Calu3 (cell line): ENCODE measurements at regions not wholly inside any gene's neighbourhood (a gene's known extent, or its start where the extent isn't known, plus 50 kb on each side); places are given as distances from the start of the nearest gene placed in this dataset.
A peak's percentile ranks its signal among the peaks of the same experiment; 100 is the strongest.

Experiments used
- BruUV-seq: library from RNA; stranded (reverse); fragments of 400-500 nt; replicated peaks from 2 replicates; lab custom pipeline; 2021; lab: Mats Ljungman, UMichigan
- CTCF ChIA-PET: fragments of 300-600 bp; sonication (Branson Sonifier 250); formaldehyde crosslinking; loops from one replicate; lab custom pipeline; 2022; ENCODE audit warnings: antibody characterized with exemption; lab: Charles Lee
- DNase-seq: peaks from one replicate; pipeline ENCODE4 v3.0.0; 2022
- H3K27ac Mint-ChIP-seq: one replicate; pipeline ENCODE4 v1.8.0; 2022; ENCODE audit warnings: mixed read lengths; ENCODE audit not compliant: unreplicated experiment
- H3K27me3 Mint-ChIP-seq: one replicate; pipeline ENCODE4 v1.8.0; 2022; ENCODE audit warnings: mixed read lengths; ENCODE audit not compliant: unreplicated experiment
- H3K36me3 Mint-ChIP-seq: one replicate; pipeline ENCODE4 v1.8.0; 2022; ENCODE audit warnings: mild to moderate bottlenecking, moderate library complexity, mixed read lengths; ENCODE audit not compliant: insufficient read depth, unreplicated experiment
- H3K4me1 Mint-ChIP-seq: one replicate; pipeline ENCODE4 v1.8.0; 2022; ENCODE audit warnings: mild to moderate bottlenecking, low read depth, mixed read lengths; ENCODE audit not compliant: unreplicated experiment
- H3K4me3 Mint-ChIP-seq: one replicate; pipeline ENCODE4 v1.8.0; 2022; ENCODE audit warnings: mild to moderate bottlenecking, low read depth, moderate library complexity, mixed read lengths; ENCODE audit not compliant: unreplicated experiment
- H3K9me3 Mint-ChIP-seq: one replicate; pipeline ENCODE4 v1.8.0; 2022; ENCODE audit warnings: low read depth, mixed read lengths; ENCODE audit not compliant: unreplicated experiment
- CTCF ChIP-seq: fragments of 200-600 bp; IDR thresholded peaks from one replicate; pipeline ENCODE4 v1.8.0; 2022; ENCODE audit warnings: antibody characterized with exemption; ENCODE audit not compliant: unreplicated experiment
- intact Hi-C: fragments of 100-400 bp; cut with micrococcal nuclease; formaldehyde crosslinking; loops from one replicate; pipeline ENCODE4 v1.10.0; 2022; ENCODE audit not compliant: unreplicated experiment

- CTCF ChIA-PET = interaction anchor here (0.6 to 2.2 kb wide), 2 partner anchors 368 to 1736 kb away, joined by 3 to 21 read pairs; no protein-coding TSS in a partner anchor
- BruUV-seq = TSS peak; percentile 46
- intact Hi-C loops = loop anchor here (1.0 to 5.0 kb wide), 4 partner anchors 207 to 1882 kb away; no protein-coding TSS in a partner anchor
- Mint-ChIP-seq H3K4me3 (peak overlapping the region; percentile 88), H3K27me3 (no peaks in the 10 kb centered on the region), H3K36me3 (peaks cover 8% of the 10 kb centered on the region), H3K27ac (peak overlapping the region; percentile 89), H3K4me1 (peaks cover 19% of the 10 kb centered on the region), H3K9me3 (no peaks in the 10 kb centered on the region)
- peak; percentile 86 for DNase-seq
- peak; percentile 75 for TF ChIP-seq CTCF
These were observed 1327.9 kb downstream of the BRINP3 start for GRCh38 chr1:189149547-189150375.

- H3K27ac Mint-ChIP-seq = peak overlapping the region; percentile 40
- intact Hi-C loops = loop anchor here (1.0 to 2.0 kb wide), 2 partner anchors 368 to 1222 kb away; no protein-coding TSS in a partner anchor
- peak overlapping the region; percentile 88 for H3K4me3 Mint-ChIP-seq
- no TSS peak for BruUV-seq
- peaks cover 8% of the 10 kb centered on the region for H3K36me3 Mint-ChIP-seq
- no peak for DNase-seq
- H3K4me1 Mint-ChIP-seq = peaks cover 19% of the 10 kb centered on the region
- CTCF ChIA-PET = interaction anchor here (1.2 to 2.2 kb wide), 2 partner anchors 9 to 368 kb away, joined by 3 to 21 read pairs; no protein-coding TSS in a partner anchor
- no peaks in the 10 kb centered on the region for H3K9me3 Mint-ChIP-seq
- H3K27me3 Mint-ChIP-seq = no peaks in the 10 kb centered on the region
- TF ChIP-seq CTCF = no peak
These were observed 1327.0 kb downstream of the BRINP3 start for GRCh38 chr1:189150624-189151023.

- Mint-ChIP-seq H3K4me3 (no peak overlapping the region), H3K27me3 (no peaks in the 10 kb centered on the region), H3K9me3 (no peaks in the 10 kb centered on the region), H3K36me3 (peaks cover 8% of the 10 kb centered on the region), H3K4me1 (peaks cover 19% of the 10 kb centered on the region), H3K27ac (no peak overlapping the region)
- DNase-seq = peak; percentile 17
- intact Hi-C loops = loop anchor here (2.0 kb wide), 1 partner anchor 1223 kb away; no protein-coding TSS in a partner anchor
- no TSS peak for BruUV-seq
- TF ChIP-seq CTCF = no peak
- CTCF ChIA-PET = interaction anchor here (1.2 to 2.2 kb wide), 2 partner anchors 9 to 369 kb away, joined by 3 to 21 read pairs; no protein-coding TSS in a partner anchor
These were observed 1326.3 kb downstream of the BRINP3 start for GRCh38 chr1:189151361-189151760.

GRCh38 chr1:189152685-189153084 is 1325.0 kb downstream of the BRINP3 start:
- H3K4me1 Mint-ChIP-seq = peaks cover 19% of the 10 kb centered on the region
- CTCF ChIA-PET = no interaction called here
- no peaks in the 10 kb centered on the region for H3K27me3 Mint-ChIP-seq
- H3K4me3 Mint-ChIP-seq = no peak overlapping the region
- peaks cover 8% of the 10 kb centered on the region for H3K36me3 Mint-ChIP-seq
- no TSS peak for BruUV-seq
- H3K27ac Mint-ChIP-seq = no peak overlapping the region
- intact Hi-C loops = no loop called here
- no peak for DNase-seq
- no peaks in the 10 kb centered on the region for H3K9me3 Mint-ChIP-seq
- no peak for TF ChIP-seq CTCF
